ENCODE measurements at regions not wholly inside any gene's neighbourhood (a gene's known extent, or its start where the extent isn't known, plus 50 kb on each side); places are given as distances from the start of the nearest gene placed in this dataset.

- Histone ChIP-seq H3K4me1 (no peaks in the 10 kb centered on the region), H3K9me3 (no peaks in the 10 kb centered on the region), H3K36me3 (no peaks in the 10 kb centered on the region), H3K4me3 (no peak overlapping the region), H3K27ac (no peak overlapping the region), H3K27me3 (no peaks in the 10 kb centered on the region)
- TF ChIP-seq POLR2AphosphoS5 (IDR thresholded peaks at IDR 0.05) (no peak), POLR2A (IDR thresholded peaks at IDR 0.05) (no peak), EP300 (IDR thresholded peaks at IDR 0.05) (no peak)
- ATAC-seq: no peak
- WGBS, 2 donors (ENCODE audit: low coverage in 1 of 2): 44% methylated on average over 5 of the region's 5 CpGs
Observed at GRCh38 chr4:38308728-38309311, 348.6 kb downstream of the PTTG2 start.

- Histone ChIP-seq H3K27me3 (no peaks in the 10 kb centered on the region), H3K9me3 (no peaks in the 10 kb centered on the region), H3K27ac (no peak overlapping the region), H3K36me3 (no peaks in the 10 kb centered on the region), H3K4me3 (no peak overlapping the region), H3K4me1 (no peaks in the 10 kb centered on the region)
- no peak for ATAC-seq
- WGBS, 2 donors (ENCODE audit: low coverage in 1 of 2): 80 to 91% methylated on average over 1 of the region's 1 CpG
- no peak for TF ChIP-seq POLR2AphosphoS5 (IDR thresholded peaks at IDR 0.05)
- TF ChIP-seq EP300 (IDR thresholded peaks at IDR 0.05): no peak
- TF ChIP-seq CTCF (IDR thresholded peaks at IDR 0.05): no peak
- TF ChIP-seq POLR2A (IDR thresholded peaks at IDR 0.05): no peak
Observed at GRCh38 chr4:38309471-38309870, 349.3 kb downstream of the PTTG2 start.

- no peak for ATAC-seq
- TF ChIP-seq POLR2A (IDR thresholded peaks at IDR 0.05) (no peak), CTCF (IDR thresholded peaks at IDR 0.05) (no peak), POLR2AphosphoS5 (IDR thresholded peaks at IDR 0.05) (no peak), EP300 (IDR thresholded peaks at IDR 0.05) (no peak)
- Histone ChIP-seq H3K4me3 (no peak overlapping the region), H3K36me3 (no peaks in the 10 kb centered on the region), H3K4me1 (no peaks in the 10 kb centered on the region), H3K9me3 (no peaks in the 10 kb centered on the region), H3K27me3 (no peaks in the 10 kb centered on the region), H3K27ac (no peak overlapping the region)
- WGBS, 2 donors (ENCODE audit: low coverage in 1 of 2): 77 to 86% methylated on average over 4 of the region's 4 CpGs
Observed at GRCh38 chr4:38310446-38311043, 350.3 kb downstream of the PTTG2 start.

- Histone ChIP-seq H3K36me3 (no peaks in the 10 kb centered on the region), H3K27me3 (no peaks in the 10 kb centered on the region), H3K4me1 (no peaks in the 10 kb centered on the region), H3K9me3 (no peaks in the 10 kb centered on the region), H3K27ac (no peak overlapping the region), H3K4me3 (no peak overlapping the region)
- ATAC-seq: no peak
- TF ChIP-seq POLR2AphosphoS5 (IDR thresholded peaks at IDR 0.05) (no peak), EP300 (IDR thresholded peaks at IDR 0.05) (no peak), CTCF (IDR thresholded peaks at IDR 0.05) (no peak), POLR2A (IDR thresholded peaks at IDR 0.05) (no peak)
- 88 to 100% methylated on average over 2 to 8 of the region's 8 CpGs for WGBS, 2 donors (ENCODE audit: low coverage in 1 of 2)
Observed at GRCh38 chr4:38311495-38312126, 351.4 kb downstream of the PTTG2 start.

- no peaks in the 10 kb centered on the region for H3K9me3 ChIP-seq
- WGBS, 2 donors (ENCODE audit: low coverage in 1 of 2): 72 to 88% methylated on average over 4 to 5 of the region's 5 CpGs
Observed at GRCh38 chr4:38313175-38313574, 350.8 kb upstream of the KLF3 start.

More at GRCh38 chr4:38313175-38313574, 350.8 kb upstream of the KLF3 start:
- Histone ChIP-seq H3K27me3 (no peaks in the 10 kb centered on the region), H3K4me3 (no peak overlapping the region), H3K27ac (no peak overlapping the region), H3K4me1 (peaks cover 0 to 2% (median 0%) of the 10 kb centered on the region in 3 donors), H3K36me3 (no peaks in the 10 kb centered on the region)
- no peak for ATAC-seq
- TF ChIP-seq CTCF (IDR thresholded peaks at IDR 0.05) (no peak), POLR2A (IDR thresholded peaks at IDR 0.05) (no peak), POLR2AphosphoS5 (IDR thresholded peaks at IDR 0.05) (no peak), EP300 (IDR thresholded peaks at IDR 0.05) (no peak)

Data from gastroesophageal sphincter (tissue), 4 donors.